Spinal cord (tissue), 9 donors: ENCODE measurements at regions not wholly inside any gene's neighbourhood (a gene's known extent, or its start where the extent isn't known, plus 50 kb on each side); places are given as distances from the start of the nearest gene placed in this dataset.

Source experiments
- DNase-seq, 6 donors: peaks; one replicate each; pipeline versions ENCODE4 v3.0.0 to v3.0.0-alpha.2; 2013 to 2015; ENCODE audit warnings: low spot score in 6 of 6, low read depth in 4 of 6
- H3K27ac ChIP-seq: one replicate; pipeline ENCODE4 v1.5.1; 2013; ENCODE audit warnings: low read depth, low read length, control low read depth
- H3K27me3 ChIP-seq: one replicate; pipeline ENCODE4 v1.6.1; 2013; ENCODE audit warnings: low read length; ENCODE audit not compliant: control insufficient read depth, insufficient read depth
- H3K36me3 ChIP-seq: one replicate; pipeline ENCODE4 v1.6.1; 2013; ENCODE audit warnings: low read length; ENCODE audit not compliant: control insufficient read depth, insufficient read depth
- H3K4me1 ChIP-seq: one replicate; pipeline ENCODE4 v1.6.1; 2013; ENCODE audit warnings: low read length; ENCODE audit not compliant: control insufficient read depth, insufficient read depth
- H3K4me3 ChIP-seq: one replicate; pipeline ENCODE4 v1.5.1; 2013; ENCODE audit warnings: low read depth, low read length, control low read depth
- H3K9me3 ChIP-seq: one replicate; pipeline ENCODE4 v1.6.1; 2013; ENCODE audit warnings: low read length; ENCODE audit not compliant: control insufficient read depth, insufficient read depth
- WGBS: methylation state at CpG from one replicate; pipeline ENCODE4 v1.1.5; 2013; ENCODE audit warnings: missing lambda C conversion rate; ENCODE audit not compliant: insufficient coverage; 5-methylcytosine and 5-hydroxymethylcytosine counted together
- donor health status: healthy.

- Histone ChIP-seq H3K9me3 (no peaks in the 10 kb centered on the region), H3K4me3 (no peak overlapping the region), H3K4me1 (no peaks in the 10 kb centered on the region), H3K27me3 (no peaks in the 10 kb centered on the region), H3K27ac (no peak overlapping the region), H3K36me3 (no peaks in the 10 kb centered on the region)
- 75% methylated on average over 6 of the region's 9 CpGs for WGBS
- DNase-seq: no peak
These were observed 167.8 kb downstream of the CCDC71L start for GRCh38 chr7:106493041-106493731.

- H3K27me3 ChIP-seq: no peaks in the 10 kb centered on the region
- no peak overlapping the region for H3K4me3 ChIP-seq
- no peaks in the 10 kb centered on the region for H3K36me3 ChIP-seq
- no peak overlapping the region for H3K27ac ChIP-seq
- H3K4me1 ChIP-seq: no peaks in the 10 kb centered on the region
- 71% methylated on average over 5 of the region's 5 CpGs for WGBS
- no peaks in the 10 kb centered on the region for H3K9me3 ChIP-seq
- no peak for DNase-seq
These were observed 172.5 kb downstream of the CCDC71L start for GRCh38 chr7:106488465-106488864.

DNA sequence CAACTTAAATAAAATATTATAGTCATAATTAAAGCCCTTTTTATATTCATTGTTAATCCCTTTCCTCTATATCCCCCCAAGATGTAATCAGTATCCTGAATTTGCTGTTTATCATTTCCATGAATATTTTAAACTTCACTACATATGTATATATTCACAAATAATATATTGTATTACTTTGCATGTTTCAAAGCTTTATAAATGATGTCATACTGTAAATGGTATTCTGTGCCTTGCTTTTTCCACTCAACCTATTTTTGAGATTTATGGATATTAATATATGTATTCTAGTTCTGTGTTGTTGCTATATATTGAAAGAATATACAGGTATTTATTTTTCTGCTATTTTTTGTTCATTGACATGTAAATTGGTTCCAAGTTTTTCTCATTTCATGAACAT is 173.1 kb downstream of the CCDC71L start:
- Histone ChIP-seq H3K9me3 (no peaks in the 10 kb centered on the region), H3K4me1 (no peaks in the 10 kb centered on the region), H3K4me3 (no peak overlapping the region), H3K27me3 (no peaks in the 10 kb centered on the region), H3K36me3 (no peaks in the 10 kb centered on the region), H3K27ac (no peak overlapping the region)
- DNase-seq: no peak

DNA sequence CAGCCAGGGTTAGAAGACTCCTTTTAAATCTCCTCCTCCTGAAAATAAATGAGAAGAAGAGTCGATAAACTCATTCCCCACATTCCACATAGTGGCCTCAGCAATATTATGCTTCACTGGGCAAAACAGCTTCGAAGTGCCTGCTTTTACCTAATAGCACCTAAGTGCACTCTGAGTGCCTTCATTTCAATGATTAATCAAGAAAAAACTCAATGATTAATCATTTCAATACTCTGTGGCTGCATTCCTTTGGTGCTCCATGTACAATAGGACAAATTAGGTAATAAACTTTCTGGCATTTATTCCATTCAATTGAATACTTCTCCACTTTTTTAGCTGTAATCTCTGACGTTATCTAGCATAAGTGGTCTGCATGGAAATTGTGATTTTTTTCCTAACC is 174.6 kb downstream of the CCDC71L start:
- no peaks in the 10 kb centered on the region for H3K9me3 ChIP-seq
- WGBS: 67% methylated on average over 1 of the region's 3 CpGs
- H3K4me1 ChIP-seq: no peaks in the 10 kb centered on the region
- DNase-seq: peak in 1 of 6 donors; percentile 28
- no peaks in the 10 kb centered on the region for H3K36me3 ChIP-seq
- H3K27ac ChIP-seq: no peak overlapping the region
- no peak overlapping the region for H3K4me3 ChIP-seq
- H3K27me3 ChIP-seq: no peaks in the 10 kb centered on the region

DNA sequence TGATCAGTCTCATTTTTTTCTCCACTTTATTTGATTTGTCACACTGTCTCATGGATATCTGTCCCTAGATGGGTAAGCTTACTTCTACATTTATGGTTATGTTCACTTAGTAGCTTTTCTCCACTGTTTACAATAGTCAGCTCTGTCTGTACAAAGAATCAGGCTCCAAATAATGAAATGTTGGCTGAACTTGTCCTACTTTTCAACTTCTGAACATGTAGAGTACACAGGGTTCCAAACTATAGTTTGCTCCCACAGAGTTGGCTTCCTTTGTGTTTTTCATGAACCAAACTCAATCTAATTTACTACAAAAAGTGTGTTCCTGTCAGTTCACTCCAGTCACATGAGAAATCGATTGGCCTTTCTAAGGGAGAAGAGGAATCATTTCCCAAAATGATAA is 175.0 kb downstream of the CCDC71L start:
- no peak overlapping the region for H3K4me3 ChIP-seq
- DNase-seq: no peak
- no CpG with 5 or more reads among the region's 1 CpG for WGBS
- H3K27me3 ChIP-seq: no peaks in the 10 kb centered on the region
- H3K27ac ChIP-seq: no peak overlapping the region
- no peaks in the 10 kb centered on the region for H3K4me1 ChIP-seq
- H3K36me3 ChIP-seq: no peaks in the 10 kb centered on the region
- no peaks in the 10 kb centered on the region for H3K9me3 ChIP-seq

GRCh38 chr7:106485031-106485551 is 175.9 kb downstream of the CCDC71L start:
- Histone ChIP-seq H3K27ac (no peak overlapping the region), H3K27me3 (no peaks in the 10 kb centered on the region), H3K4me1 (no peaks in the 10 kb centered on the region), H3K9me3 (no peaks in the 10 kb centered on the region), H3K4me3 (no peak overlapping the region), H3K36me3 (no peaks in the 10 kb centered on the region)
- DNase-seq: no peak
- WGBS: 89% methylated on average over 1 of the region's 1 CpG

GRCh38 chr7:106484562-106484961 is 176.4 kb downstream of the CCDC71L start:
- Histone ChIP-seq H3K9me3 (no peaks in the 10 kb centered on the region), H3K27me3 (no peaks in the 10 kb centered on the region), H3K27ac (no peak overlapping the region), H3K4me3 (no peak overlapping the region), H3K4me1 (no peaks in the 10 kb centered on the region), H3K36me3 (no peaks in the 10 kb centered on the region)
- no CpG with 5 or more reads among the region's 1 CpG for WGBS
- no peak for DNase-seq

GRCh38 chr7:106482091-106482490 is 178.9 kb downstream of the CCDC71L start:
- WGBS: 100% methylated on average over 4 of the region's 4 CpGs
- H3K36me3 ChIP-seq: no peaks in the 10 kb centered on the region
- H3K4me1 ChIP-seq: no peaks in the 10 kb centered on the region
- no peak overlapping the region for H3K27ac ChIP-seq
- H3K27me3 ChIP-seq: no peaks in the 10 kb centered on the region
- no peak overlapping the region for H3K4me3 ChIP-seq
- no peak for DNase-seq
- no peaks in the 10 kb centered on the region for H3K9me3 ChIP-seq

DNA sequence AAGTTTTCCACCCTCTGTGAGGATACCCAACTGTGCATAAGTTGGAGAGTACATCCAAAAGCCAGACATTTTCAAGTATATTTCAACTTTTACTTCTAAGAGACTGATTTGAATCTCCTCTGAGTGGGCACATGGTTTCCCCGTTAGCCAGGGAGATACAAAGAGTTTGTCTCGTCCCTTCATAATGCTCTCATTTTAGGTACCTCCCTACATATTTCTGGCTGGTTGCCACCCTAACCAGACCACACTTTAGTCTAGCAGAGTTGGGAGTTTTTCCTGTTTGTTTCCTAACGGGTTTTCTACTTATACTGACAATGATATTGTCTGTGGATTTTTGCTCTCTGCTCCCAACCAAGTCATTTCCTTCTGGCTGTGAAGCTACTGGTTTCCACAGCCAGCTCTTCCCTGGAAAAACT is 180.3 kb downstream of the CCDC71L start:
- no peaks in the 10 kb centered on the region for H3K4me1 ChIP-seq
- H3K4me3 ChIP-seq: no peak overlapping the region
- no peak overlapping the region for H3K27ac ChIP-seq
- no peaks in the 10 kb centered on the region for H3K9me3 ChIP-seq
- WGBS: 81% methylated on average over 2 of the region's 3 CpGs
- DNase-seq: no peak
- H3K27me3 ChIP-seq: no peaks in the 10 kb centered on the region
- H3K36me3 ChIP-seq: no peaks in the 10 kb centered on the region

- Histone ChIP-seq H3K36me3 (no peaks in the 10 kb centered on the region), H3K27me3 (no peaks in the 10 kb centered on the region), H3K27ac (no peak overlapping the region), H3K9me3 (no peaks in the 10 kb centered on the region), H3K4me3 (no peak overlapping the region), H3K4me1 (no peaks in the 10 kb centered on the region)
- no peak for DNase-seq
- WGBS: no CpG with 5 or more reads among the region's 1 CpG
These were observed 180.8 kb downstream of the CCDC71L start for GRCh38 chr7:106480161-106480579.
